ENCODE measurements at regions not wholly inside any gene's neighbourhood (a gene's known extent, or its start where the extent isn't known, plus 50 kb on each side); places are given as distances from the start of the nearest gene placed in this dataset.

DNA sequence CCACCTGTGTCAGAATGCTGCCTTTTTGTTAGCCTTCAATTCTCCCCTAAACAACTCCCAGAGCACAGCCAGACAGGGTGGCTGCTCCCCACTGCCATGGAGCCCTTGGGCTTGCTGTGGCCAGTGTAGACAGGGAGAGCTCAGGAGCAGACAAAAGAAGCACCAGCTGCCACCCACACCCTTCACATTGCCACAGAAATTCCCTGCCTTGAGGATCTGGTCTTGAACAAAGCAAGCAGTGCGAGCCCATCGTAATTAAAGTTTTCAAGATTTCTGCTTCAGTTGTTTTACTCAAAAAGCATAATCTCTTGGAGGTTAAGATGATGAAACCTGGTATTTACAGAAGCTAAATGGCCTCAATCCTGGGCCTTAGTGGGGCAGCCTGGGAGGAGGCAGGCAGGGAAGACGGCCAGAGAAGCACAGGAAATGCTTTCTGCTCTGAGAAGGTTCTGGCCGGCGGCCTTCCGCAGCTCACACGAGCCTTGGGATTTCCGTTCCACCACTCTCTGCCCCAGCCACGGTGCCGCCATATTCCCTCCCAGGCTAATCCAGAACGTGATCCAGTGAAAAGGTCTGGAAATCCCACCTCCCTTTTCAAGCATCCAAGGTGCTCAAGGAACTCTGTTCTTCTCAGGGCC lies 535.2 kb downstream of the BCL11B start:
- WGBS, 2 experiments (ENCODE audit: extremely low coverage in 2 of 2, insufficient read length in 1 of 2): no CpG with 5 or more reads among the region's 11 CpGs
- ChIA-PET CTCF (no interaction called here), POLR2A (ENCODE audit: unreplicated experiment) (no interaction called here)

More for the DNA sequence above, 535.2 kb downstream of the BCL11B start:
- H3K9me1 ChIP-seq (ENCODE audit: insufficient read depth, low read length): no peaks in the 10 kb centered on the region
- H4K5ac ChIP-seq (ENCODE audit: low read depth, low read length): no peak overlapping the region
- H3K56ac ChIP-seq (ENCODE audit: extremely low read depth, insufficient read depth, low read length): no peak overlapping the region
- no peak overlapping the region for H3K4me3 ChIP-seq (ENCODE audit: insufficient read depth, low read depth, low read length)
- no peak overlapping the region for H2BK20ac ChIP-seq (ENCODE audit: low read depth, low read length)
- dilution Hi-C loops (cut with HindIII; ENCODE audit: low sequenced_read_pairs, unreplicated experiment): no loop called here
- ATAC-seq (ENCODE audit: low read depth) (no peak), DNase-seq (no peak)
- TF ChIP-seq MAFK (IDR thresholded peaks at IDR 0.05; ENCODE audit: low read depth, low read length): no peak
- no peak for TF ChIP-seq FOS (IDR thresholded peaks at IDR 0.05; ENCODE audit: low read depth, low read length)
- TF ChIP-seq MAZ (IDR thresholded peaks at IDR 0.05; ENCODE audit: borderline replicate concordance, low read depth, low read length): no peak
- TF ChIP-seq ELK1 (IDR thresholded peaks at IDR 0.05; ENCODE audit: borderline replicate concordance, low read depth, low read length): no peak
- TF ChIP-seq RFX5 (IDR thresholded peaks at IDR 0.05; ENCODE audit: low read depth, low read length): no peak
- TF ChIP-seq, protein P1, sequence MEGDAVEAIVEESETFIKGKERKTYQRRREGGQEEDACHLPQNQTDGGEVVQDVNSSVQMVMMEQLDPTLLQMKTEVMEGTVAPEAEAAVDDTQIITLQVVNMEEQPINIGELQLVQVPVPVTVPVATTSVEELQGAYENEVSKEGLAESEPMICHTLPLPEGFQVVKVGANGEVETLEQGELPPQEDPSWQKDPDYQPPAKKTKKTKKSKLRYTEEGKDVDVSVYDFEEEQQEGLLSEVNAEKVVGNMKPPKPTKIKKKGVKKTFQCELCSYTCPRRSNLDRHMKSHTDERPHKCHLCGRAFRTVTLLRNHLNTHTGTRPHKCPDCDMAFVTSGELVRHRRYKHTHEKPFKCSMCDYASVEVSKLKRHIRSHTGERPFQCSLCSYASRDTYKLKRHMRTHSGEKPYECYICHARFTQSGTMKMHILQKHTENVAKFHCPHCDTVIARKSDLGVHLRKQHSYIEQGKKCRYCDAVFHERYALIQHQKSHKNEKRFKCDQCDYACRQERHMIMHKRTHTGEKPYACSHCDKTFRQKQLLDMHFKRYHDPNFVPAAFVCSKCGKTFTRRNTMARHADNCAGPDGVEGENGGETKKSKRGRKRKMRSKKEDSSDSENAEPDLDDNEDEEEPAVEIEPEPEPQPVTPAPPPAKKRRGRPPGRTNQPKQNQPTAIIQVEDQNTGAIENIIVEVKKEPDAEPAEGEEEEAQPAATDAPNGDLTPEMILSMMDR (conservative IDR thresholded peaks at IDR 0.05; ENCODE audit: low read depth, low read length): no peak
- TF ChIP-seq RAD21 (IDR thresholded peaks at IDR 0.05; ENCODE audit: low read length): no peak
- TF ChIP-seq CHD1 (IDR thresholded peaks at IDR 0.05; ENCODE audit: low read depth, low read length): no peak
- TF ChIP-seq RCOR1 (IDR thresholded peaks at IDR 0.05; ENCODE audit: insufficient replicate concordance, low read length): no peak
- no peak for TF ChIP-seq POLR2A (IDR thresholded peaks at IDR 0.05; ENCODE audit: low read depth, low read length)
- TF ChIP-seq BHLHE40 (IDR thresholded peaks at IDR 0.05; ENCODE audit: low read depth, low read length): no peak
- TF ChIP-seq CEBPB (IDR thresholded peaks at IDR 0.05; ENCODE audit: low read depth, low read length): no peak
- TF ChIP-seq MXI1 (IDR thresholded peaks at IDR 0.05; ENCODE audit: borderline replicate concordance, low read depth, low read length): no peak
- no peak for TF ChIP-seq NFE2L2 (IDR thresholded peaks at IDR 0.05; ENCODE audit: low read depth, low read length)
- no peak overlapping the region for H3K9ac ChIP-seq (ENCODE audit: low read depth, low read length)
- H4K8ac ChIP-seq (ENCODE audit: low read depth in 2 of 2, low read length in 2 of 2): no peak overlapping the region
- H3K27ac ChIP-seq (ENCODE audit: insufficient read depth, low read length): no peak overlapping the region
- H4K20me1 ChIP-seq (ENCODE audit: insufficient read depth, low read length): no peaks in the 10 kb centered on the region
- no peak overlapping the region for H2BK120ac ChIP-seq (ENCODE audit: low read depth, low read length)
- no TSS peak for BruUV-seq (replicated peaks)
- no peak overlapping the region for H2BK15ac ChIP-seq (ENCODE audit: low read depth, low read length)
- H2AK9ac ChIP-seq (replicated peaks; ENCODE audit: low read depth, low read length, poor library complexity): no peak overlapping the region
- no peak overlapping the region for H3K4me2 ChIP-seq (ENCODE audit: low read depth, low read length)
- H3K23ac ChIP-seq (ENCODE audit: low read depth, low read length): no peak overlapping the region
- in situ Hi-C loops (cut with MboI; ENCODE audit: low sequenced_read_pairs): no loop called here
- peaks cover 33% of the 10 kb centered on the region for H3K9me3 ChIP-seq (ENCODE audit: control insufficient read depth, insufficient read depth, low read length)
- no peak overlapping the region for H4K91ac ChIP-seq (ENCODE audit: insufficient read depth, low read depth, low read length)
- no peak overlapping the region for H3K4ac ChIP-seq (ENCODE audit: low read depth, low read length)
- H3K27me3 ChIP-seq (ENCODE audit: control insufficient read depth, insufficient read depth, low read length): no peaks in the 10 kb centered on the region
- H3K4me1 ChIP-seq (ENCODE audit: control insufficient read depth, insufficient read depth, low read length): no peaks in the 10 kb centered on the region
- no peak overlapping the region for H3K18ac ChIP-seq (ENCODE audit: low read depth, low read length)
- no peak overlapping the region for H2BK5ac ChIP-seq (ENCODE audit: low read depth, low read length, poor library complexity, severe bottlenecking)
- intact Hi-C loops (cut with micrococcal nuclease): no loop called here
- H2AFZ ChIP-seq (replicated peaks; ENCODE audit: low read length, poor library complexity): no peak overlapping the region
- no peaks in the 10 kb centered on the region for H3K36me3 ChIP-seq (ENCODE audit: control insufficient read depth, insufficient read depth, low read length)
- H2AK5ac ChIP-seq (ENCODE audit: low read depth, low read length): no peak overlapping the region
- H3K79me1 ChIP-seq (ENCODE audit: low read depth in 1 of 2, low read length in 2 of 2): no peaks in the 10 kb centered on the region
- no peak overlapping the region for H3K14ac ChIP-seq (replicated peaks; ENCODE audit: low read depth, low read length)

All from IMR-90 (cell line).